ENCODE measurements at regions not wholly inside any gene's neighbourhood (a gene's known extent, or its start where the extent isn't known, plus 50 kb on each side); places are given as distances from the start of the nearest gene placed in this dataset.

- TF ChIP-seq SUZ12 (IDR thresholded peaks at IDR 0.05; ENCODE audit: extremely low read depth, insufficient read depth, insufficient read length): no peak
- TF ChIP-seq YY1 (IDR thresholded peaks at IDR 0.05; ENCODE audit: insufficient read depth, insufficient read length): no peak
- TF ChIP-seq ZNF274 (IDR thresholded peaks at IDR 0.05; ENCODE audit: low read depth, low read length): no peak
- Histone ChIP-seq H3K9me3 (ENCODE audit: insufficient read depth, low read length) (no peaks in the 10 kb centered on the region), H3K36me3 (ENCODE audit: insufficient read depth, insufficient read length, low read length) (no peaks in the 10 kb centered on the region), H3K27me3 (ENCODE audit: insufficient read depth, insufficient read length) (no peaks in the 10 kb centered on the region), H3K9ac (ENCODE audit: insufficient read length, low read depth) (no peak overlapping the region), H3K4me1 (ENCODE audit: insufficient read depth, insufficient read length) (peaks cover 7% of the 10 kb centered on the region), H3K4me3 (ENCODE audit: insufficient read length, low read depth) (no peak overlapping the region)
- no peak for DNase-seq (ENCODE audit: low read depth, low spot score)
Measured at GRCh38 chrX:39944416-39944815, 153.3 kb downstream of the BCOR start.

GRCh38 chrX:39945709-39946108, 152.0 kb downstream of the BCOR start:
- Histone ChIP-seq H3K27me3 (ENCODE audit: insufficient read depth, insufficient read length) (no peaks in the 10 kb centered on the region), H3K4me1 (ENCODE audit: insufficient read depth, insufficient read length) (peaks cover 7% of the 10 kb centered on the region), H3K36me3 (ENCODE audit: insufficient read depth, insufficient read length, low read length) (no peaks in the 10 kb centered on the region), H3K9ac (ENCODE audit: insufficient read length, low read depth) (no peak overlapping the region), H3K4me3 (ENCODE audit: insufficient read length, low read depth) (no peak overlapping the region), H3K9me3 (ENCODE audit: insufficient read depth, low read length) (peaks cover 8% of the 10 kb centered on the region; the same call in 1 of the 2 replicates)
- no peak for TF ChIP-seq SUZ12 (IDR thresholded peaks at IDR 0.05; ENCODE audit: extremely low read depth, insufficient read depth, insufficient read length)
- no peak for TF ChIP-seq YY1 (IDR thresholded peaks at IDR 0.05; ENCODE audit: insufficient read depth, insufficient read length)
- no peak for TF ChIP-seq ZNF274 (IDR thresholded peaks at IDR 0.05; ENCODE audit: low read depth, low read length)
- DNase-seq (ENCODE audit: low read depth, low spot score): no peak

GRCh38 chrX:39946822-39947221, 150.9 kb downstream of the BCOR start:
- no peak for DNase-seq (ENCODE audit: low read depth, low spot score)
- H3K4me3 ChIP-seq (ENCODE audit: insufficient read length, low read depth): no peak overlapping the region
- no peak overlapping the region for H3K9ac ChIP-seq (ENCODE audit: insufficient read length, low read depth)
- peaks cover 6% of the 10 kb centered on the region for H3K4me1 ChIP-seq (ENCODE audit: insufficient read depth, insufficient read length)
- TF ChIP-seq SUZ12 (IDR thresholded peaks at IDR 0.05; ENCODE audit: extremely low read depth, insufficient read depth, insufficient read length): no peak
- H3K27me3 ChIP-seq (ENCODE audit: insufficient read depth, insufficient read length): no peaks in the 10 kb centered on the region
- peaks cover 11% of the 10 kb centered on the region; the same call in 1 of the 2 replicates for H3K9me3 ChIP-seq (ENCODE audit: insufficient read depth, low read length)
- no peaks in the 10 kb centered on the region for H3K36me3 ChIP-seq (ENCODE audit: insufficient read depth, insufficient read length, low read length)

GRCh38 chrX:39948582-39948981, 149.2 kb downstream of the BCOR start:
- peaks cover 11% of the 10 kb centered on the region; the same call in 1 of the 2 replicates for H3K9me3 ChIP-seq (ENCODE audit: insufficient read depth, low read length)

GRCh38 chrX:39950018-39950688, 147.6 kb downstream of the BCOR start:
- TF ChIP-seq SUZ12 (IDR thresholded peaks at IDR 0.05; ENCODE audit: extremely low read depth, insufficient read depth, insufficient read length): no peak
- TF ChIP-seq ZNF274 (IDR thresholded peaks at IDR 0.05; ENCODE audit: low read depth, low read length): no peak
- TF ChIP-seq YY1 (IDR thresholded peaks at IDR 0.05; ENCODE audit: insufficient read depth, insufficient read length): no peak
- Histone ChIP-seq H3K27me3 (ENCODE audit: insufficient read depth, insufficient read length) (no peaks in the 10 kb centered on the region), H3K36me3 (ENCODE audit: insufficient read depth, insufficient read length, low read length) (no peaks in the 10 kb centered on the region), H3K4me3 (ENCODE audit: insufficient read length, low read depth) (no peak overlapping the region), H3K9me3 (ENCODE audit: insufficient read depth, low read length) (peaks cover 11% of the 10 kb centered on the region; the same call in 1 of the 2 replicates), H3K4me1 (ENCODE audit: insufficient read depth, insufficient read length) (peaks cover 8% of the 10 kb centered on the region), H3K9ac (ENCODE audit: insufficient read length, low read depth) (no peak overlapping the region)
- DNase-seq (ENCODE audit: low read depth, low spot score): no peak

More at GRCh38 chrX:39948582-39948981, 149.2 kb downstream of the BCOR start:
- Histone ChIP-seq H3K36me3 (ENCODE audit: insufficient read depth, insufficient read length, low read length) (no peaks in the 10 kb centered on the region), H3K4me1 (ENCODE audit: insufficient read depth, insufficient read length) (peaks cover 4% of the 10 kb centered on the region), H3K27me3 (ENCODE audit: insufficient read depth, insufficient read length) (no peaks in the 10 kb centered on the region), H3K9ac (ENCODE audit: insufficient read length, low read depth) (no peak overlapping the region), H3K4me3 (ENCODE audit: insufficient read length, low read depth) (no peak overlapping the region)
- no peak for DNase-seq (ENCODE audit: low read depth, low spot score)
- TF ChIP-seq YY1 (IDR thresholded peaks at IDR 0.05; ENCODE audit: insufficient read depth, insufficient read length) (no peak), ZNF274 (IDR thresholded peaks at IDR 0.05; ENCODE audit: low read depth, low read length) (no peak), SUZ12 (IDR thresholded peaks at IDR 0.05; ENCODE audit: extremely low read depth, insufficient read depth, insufficient read length) (no peak)

GRCh38 chrX:39952989-39953388, 144.8 kb downstream of the BCOR start:
- H3K27me3 ChIP-seq (ENCODE audit: insufficient read depth, insufficient read length): no peaks in the 10 kb centered on the region
- no peak for TF ChIP-seq SUZ12 (IDR thresholded peaks at IDR 0.05; ENCODE audit: extremely low read depth, insufficient read depth, insufficient read length)
- TF ChIP-seq ZNF274 (IDR thresholded peaks at IDR 0.05; ENCODE audit: low read depth, low read length): no peak
- TF ChIP-seq YY1 (IDR thresholded peaks at IDR 0.05; ENCODE audit: insufficient read depth, insufficient read length): no peak
- H3K4me3 ChIP-seq (ENCODE audit: insufficient read length, low read depth): no peak overlapping the region
- no peaks in the 10 kb centered on the region for H3K36me3 ChIP-seq (ENCODE audit: insufficient read depth, insufficient read length, low read length)
- peaks cover 11% of the 10 kb centered on the region for H3K4me1 ChIP-seq (ENCODE audit: insufficient read depth, insufficient read length)
- no peak for DNase-seq (ENCODE audit: low read depth, low spot score)
- peaks cover 11% of the 10 kb centered on the region; the same call in 1 of the 2 replicates for H3K9me3 ChIP-seq (ENCODE audit: insufficient read depth, low read length)
- no peak overlapping the region for H3K9ac ChIP-seq (ENCODE audit: insufficient read length, low read depth)

GRCh38 chrX:39953879-39954278, 143.9 kb downstream of the BCOR start:
- Histone ChIP-seq H3K27me3 (ENCODE audit: insufficient read depth, insufficient read length) (no peaks in the 10 kb centered on the region), H3K9me3 (ENCODE audit: insufficient read depth, low read length) (peaks cover 11% of the 10 kb centered on the region; the same call in 1 of the 2 replicates), H3K36me3 (ENCODE audit: insufficient read depth, insufficient read length, low read length) (no peaks in the 10 kb centered on the region), H3K4me1 (ENCODE audit: insufficient read depth, insufficient read length) (peaks cover 9% of the 10 kb centered on the region), H3K4me3 (ENCODE audit: insufficient read length, low read depth) (no peak overlapping the region), H3K9ac (ENCODE audit: insufficient read length, low read depth) (no peak overlapping the region)
- TF ChIP-seq ZNF274 (IDR thresholded peaks at IDR 0.05; ENCODE audit: low read depth, low read length): no peak
- TF ChIP-seq SUZ12 (IDR thresholded peaks at IDR 0.05; ENCODE audit: extremely low read depth, insufficient read depth, insufficient read length): no peak
- no peak for TF ChIP-seq YY1 (IDR thresholded peaks at IDR 0.05; ENCODE audit: insufficient read depth, insufficient read length)
- DNase-seq (ENCODE audit: low read depth, low spot score): no peak

Measured in NT2/D1 (cell line).